Stomach (tissue), 4 donors: ENCODE measurements at regions not wholly inside any gene's neighbourhood (a gene's known extent, or its start where the extent isn't known, plus 50 kb on each side); places are given as distances from the start of the nearest gene placed in this dataset.

Experiments
- EP300 ChIP-seq: sonication (generic); formaldehyde crosslinking; IDR thresholded peaks from one replicate; pipeline ENCODE4 v1.6.1; 2017; ENCODE audit warnings: antibody characterized with exemption
- POLR2A ChIP-seq, 4 donors: fragments of 450-650 bp; IDR thresholded peaks; one replicate each; pipeline ENCODE4 v1.6.1; 2016; ENCODE audit warnings: antibody characterized with exemption in 4 of 4, control low read depth in 2 of 4, mild to moderate bottlenecking in 1 of 4, moderate library complexity in 1 of 4
- POLR2AphosphoS5 ChIP-seq, 3 donors: sonication (generic); formaldehyde crosslinking; IDR thresholded peaks; one replicate each; pipeline ENCODE4 v1.6.1; 2016; ENCODE audit warnings: antibody characterized with exemption in 3 of 3
- TF ChIP-seq, protein P1 (sequence below), 7 experiments: fragments of 450-650 bp in 4 of 7; fragments of 200-600 bp in 3 of 7; sonication (generic) in 3 of 7; IDR thresholded peaks; one replicate each; pipeline ENCODE4 v1.5.1; 2016 to 2019; ENCODE audit warnings: antibody characterized with exemption in 7 of 7, control low read depth in 2 of 7, mild to moderate bottlenecking in 1 of 7

DNA sequence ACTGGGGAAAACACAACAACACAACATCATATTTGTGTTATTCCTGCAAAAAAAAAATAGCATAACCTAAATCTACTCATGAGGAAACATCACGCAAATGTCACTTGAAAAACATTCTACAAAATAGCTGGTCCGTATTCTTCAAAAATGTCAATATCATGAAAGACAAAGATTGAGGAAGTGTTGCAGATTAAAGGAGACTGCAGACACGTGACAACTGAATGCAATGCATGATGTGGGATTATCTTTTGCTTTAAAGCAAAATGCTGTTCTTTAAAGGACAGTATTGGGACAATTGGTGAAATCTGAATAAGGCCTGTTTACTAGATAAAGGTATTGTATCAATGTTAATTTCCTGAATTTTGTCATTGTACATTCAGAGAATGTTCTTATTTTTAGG lies 157.7 kb downstream of the SMIM20 start:
- TF ChIP-seq POLR2A (IDR thresholded peaks at IDR 0.05), result no peak
- TF ChIP-seq, protein P1, sequence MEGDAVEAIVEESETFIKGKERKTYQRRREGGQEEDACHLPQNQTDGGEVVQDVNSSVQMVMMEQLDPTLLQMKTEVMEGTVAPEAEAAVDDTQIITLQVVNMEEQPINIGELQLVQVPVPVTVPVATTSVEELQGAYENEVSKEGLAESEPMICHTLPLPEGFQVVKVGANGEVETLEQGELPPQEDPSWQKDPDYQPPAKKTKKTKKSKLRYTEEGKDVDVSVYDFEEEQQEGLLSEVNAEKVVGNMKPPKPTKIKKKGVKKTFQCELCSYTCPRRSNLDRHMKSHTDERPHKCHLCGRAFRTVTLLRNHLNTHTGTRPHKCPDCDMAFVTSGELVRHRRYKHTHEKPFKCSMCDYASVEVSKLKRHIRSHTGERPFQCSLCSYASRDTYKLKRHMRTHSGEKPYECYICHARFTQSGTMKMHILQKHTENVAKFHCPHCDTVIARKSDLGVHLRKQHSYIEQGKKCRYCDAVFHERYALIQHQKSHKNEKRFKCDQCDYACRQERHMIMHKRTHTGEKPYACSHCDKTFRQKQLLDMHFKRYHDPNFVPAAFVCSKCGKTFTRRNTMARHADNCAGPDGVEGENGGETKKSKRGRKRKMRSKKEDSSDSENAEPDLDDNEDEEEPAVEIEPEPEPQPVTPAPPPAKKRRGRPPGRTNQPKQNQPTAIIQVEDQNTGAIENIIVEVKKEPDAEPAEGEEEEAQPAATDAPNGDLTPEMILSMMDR (IDR thresholded peaks at IDR 0.05), result no peak
- TF ChIP-seq EP300, result no peak
- TF ChIP-seq POLR2AphosphoS5 (IDR thresholded peaks at IDR 0.05), result no peak
